ENCODE measurements at regions not wholly inside any gene's neighbourhood (a gene's known extent, or its start where the extent isn't known, plus 50 kb on each side); places are given as distances from the start of the nearest gene placed in this dataset.

- no peak for DNase-seq
These were observed 54.3 kb upstream of the CAMK1G start for GRCh38 chr1:209529233-209529632.

- DNase-seq: no peak
These were observed 52.5 kb upstream of the CAMK1G start for GRCh38 chr1:209531006-209531405.

GRCh38 chr1:209531549-209531948, 52.0 kb upstream of the CAMK1G start:
- no peak for DNase-seq

Measured in hypothalamus (tissue), 51 donors.